ENCODE measurements at regions not wholly inside any gene's neighbourhood (a gene's known extent, or its start where the extent isn't known, plus 50 kb on each side); places are given as distances from the start of the nearest gene placed in this dataset.
"Not testable (repeated sequence)": the region's sequence is repeated elsewhere in the genome, so short reads cannot be mapped to it uniquely, and the experiment has no call there.

GRCh38 chr6:112606656-112607435, 259.7 kb downstream of the RFPL4B start:
- intact Hi-C loops (cut with DNase I): no loop called here
- WGBS, 3 donors: 34 to 37% (median 35%) methylated on average over 3 of the region's 3 CpGs
- TF ChIP-seq EP300 (IDR thresholded peaks at IDR 0.05) (no peak), POLR2A (IDR thresholded peaks at IDR 0.05) (no peak), CTCF (IDR thresholded peaks at IDR 0.05) (no peak)
- no peak for DNase-seq
- Histone ChIP-seq H3K4me3 (no peak overlapping the region), H3K27ac (no peak overlapping the region), H3K9me3 (no peaks in the 10 kb centered on the region), H3K4me1 (ENCODE audit: insufficient read depth) (no peaks in the 10 kb centered on the region), H3K36me3 (no peaks in the 10 kb centered on the region), H3K27me3 (no peaks in the 10 kb centered on the region)

DNA sequence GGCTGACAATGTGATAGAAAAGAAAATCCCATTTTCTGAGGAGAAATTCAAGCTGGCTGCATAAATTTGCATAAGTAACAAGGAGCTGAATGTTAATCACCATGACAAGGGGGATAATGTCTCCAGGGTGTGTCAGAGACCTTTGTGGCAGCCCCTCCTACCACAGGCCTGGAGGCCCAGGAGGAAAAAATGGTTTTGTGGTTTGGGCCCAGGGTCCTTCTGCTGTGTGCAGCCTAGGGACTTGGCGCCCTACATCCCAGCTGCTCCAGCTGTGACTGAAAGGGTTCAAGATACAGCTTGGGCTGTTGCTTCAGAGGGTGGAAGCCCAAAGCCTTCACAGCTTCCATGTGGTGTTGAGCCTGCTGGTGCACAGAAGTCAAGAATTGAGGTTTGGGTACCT, 261.8 kb downstream of the RFPL4B start:
- H3K4me3 ChIP-seq; H3K27ac ChIP-seq; H3K9me3 ChIP-seq; H3K36me3 ChIP-seq; H3K4me1 ChIP-seq (ENCODE audit: insufficient read depth); DNase-seq; H3K27me3 ChIP-seq; intact Hi-C loops (cut with DNase I): not testable (repeated sequence)
- 98 to 100% (median 100%) methylated on average over 1 of the region's 1 CpG for WGBS, 3 donors

- Histone ChIP-seq H3K4me1 (ENCODE audit: insufficient read depth) (no peaks in the 10 kb centered on the region), H3K4me3 (no peak overlapping the region), H3K27me3 (no peaks in the 10 kb centered on the region), H3K36me3 (no peaks in the 10 kb centered on the region), H3K9me3 (no peaks in the 10 kb centered on the region), H3K27ac (no peak overlapping the region)
- intact Hi-C loops (cut with DNase I): no loop called here
- 68 to 75% (median 74%) methylated on average over 2 of the region's 2 CpGs for WGBS, 3 donors
- TF ChIP-seq POLR2A (IDR thresholded peaks at IDR 0.05): no peak
- no peak for TF ChIP-seq CTCF (IDR thresholded peaks at IDR 0.05)
- TF ChIP-seq EP300 (IDR thresholded peaks at IDR 0.05): no peak
- no peak for DNase-seq
Measured at GRCh38 chr6:112613410-112613809, 266.3 kb downstream of the RFPL4B start.

- Histone ChIP-seq H3K4me1 (ENCODE audit: insufficient read depth) (no peaks in the 10 kb centered on the region), H3K4me3 (no peak overlapping the region), H3K27ac (no peak overlapping the region), H3K27me3 (no peaks in the 10 kb centered on the region), H3K36me3 (no peaks in the 10 kb centered on the region), H3K9me3 (no peaks in the 10 kb centered on the region)
- no peak for TF ChIP-seq POLR2A (IDR thresholded peaks at IDR 0.05)
- TF ChIP-seq EP300 (IDR thresholded peaks at IDR 0.05): no peak
- TF ChIP-seq CTCF (IDR thresholded peaks at IDR 0.05): no peak
- intact Hi-C loops (cut with DNase I): no loop called here
- DNase-seq: peak in 4 of 5 donors; percentile 22 to 46 (median 32)
- WGBS, 3 donors: 47 to 51% (median 48%) methylated on average over 3 of the region's 3 CpGs
Measured at GRCh38 chr6:112618849-112619248, 271.7 kb downstream of the RFPL4B start.

- Histone ChIP-seq H3K9me3 (no peaks in the 10 kb centered on the region), H3K4me1 (ENCODE audit: insufficient read depth) (no peaks in the 10 kb centered on the region), H3K36me3 (no peaks in the 10 kb centered on the region), H3K27ac (no peak overlapping the region), H3K4me3 (no peak overlapping the region), H3K27me3 (no peaks in the 10 kb centered on the region)
- TF ChIP-seq CTCF (IDR thresholded peaks at IDR 0.05) (no peak), EP300 (IDR thresholded peaks at IDR 0.05) (no peak), POLR2A (IDR thresholded peaks at IDR 0.05) (no peak)
- WGBS, 3 donors: 53 to 59% (median 54%) methylated on average over 3 of the region's 3 CpGs
- DNase-seq: no peak
- intact Hi-C loops (cut with DNase I): no loop called here
Measured at GRCh38 chr6:112620812-112621569, 273.9 kb downstream of the RFPL4B start.

Data from ovary (tissue), 7 donors.